Caco-2 (cell line): ENCODE measurements at regions not wholly inside any gene's neighbourhood (a gene's known extent, or its start where the extent isn't known, plus 50 kb on each side); places are given as distances from the start of the nearest gene placed in this dataset.

Source experiments
- BruUV-seq: library from RNA; stranded (reverse); fragments of 400-500 nt; replicated peaks from 2 replicates; lab custom pipeline; 2021; lab: Mats Ljungman, UMichigan
- CTCF ChIA-PET: fragments of 300-600 bp; sonication (Branson Sonifier 250); formaldehyde crosslinking; loops from one replicate; lab custom pipeline; 2022; ENCODE audit warnings: antibody characterized with exemption; lab: Charles Lee
- POLR2A ChIA-PET: fragments of 300-600 bp; sonication (Branson Sonifier 250); formaldehyde crosslinking; loops from one replicate; lab custom pipeline; 2022; ENCODE audit warnings: antibody characterized with exemption; lab: Charles Lee
- DNase-seq, 2 experiments: peaks; one replicate each; pipeline versions ENCODE4 v3.0.0 to v3.0.0-alpha.2; 2020 to 2022
- H3K27me3 ChIP-seq: replicated peaks from 2 replicates; pipeline ENCODE4 v1.6.0; 2011; ENCODE audit warnings: low read length; ENCODE audit not compliant: control insufficient read depth, insufficient read depth
- H3K36me3 ChIP-seq: 2 replicates; pipeline ENCODE4 v1.5.1; 2011; ENCODE audit warnings: low read length; ENCODE audit not compliant: control insufficient read depth, insufficient read depth
- H3K4me1 ChIP-seq: fragments of 250-450 bp; sonication (Bioruptor Pico); 2 replicates; pipeline ENCODE4 v1.5.1; 2020; ENCODE audit warnings: mild to moderate bottlenecking
- H3K4me3 ChIP-seq: 2 replicates; pipeline ENCODE4 v1.5.1; 2011; ENCODE audit warnings: low read depth, mild to moderate bottlenecking, control low read depth, low read length
- H3K9me3 ChIP-seq: fragments of 250-450 bp; sonication (Bioruptor Pico); 2 replicates; pipeline ENCODE4 v1.5.1; 2020; ENCODE audit warnings: mild to moderate bottlenecking, moderate library complexity
- H3K27ac Mint-ChIP-seq: one replicate; pipeline ENCODE4 v1.8.0; 2022; ENCODE audit warnings: mixed read lengths; ENCODE audit not compliant: unreplicated experiment
- H3K27me3 Mint-ChIP-seq: one replicate; pipeline ENCODE4 v1.8.0; 2022; ENCODE audit warnings: mixed read lengths; ENCODE audit not compliant: insufficient read depth, unreplicated experiment
- H3K36me3 Mint-ChIP-seq: one replicate; pipeline ENCODE4 v1.8.0; 2022; ENCODE audit warnings: mild to moderate bottlenecking, mixed read lengths; ENCODE audit not compliant: insufficient read depth, unreplicated experiment
- H3K4me1 Mint-ChIP-seq: one replicate; pipeline ENCODE4 v1.8.0; 2022; ENCODE audit warnings: low read depth, mixed read lengths; ENCODE audit not compliant: unreplicated experiment
- H3K4me3 Mint-ChIP-seq: one replicate; pipeline ENCODE4 v1.8.0; 2022; ENCODE audit warnings: mild to moderate bottlenecking, moderate library complexity, mixed read lengths; ENCODE audit not compliant: unreplicated experiment
- H3K9me3 Mint-ChIP-seq: one replicate; pipeline ENCODE4 v1.8.0; 2022; ENCODE audit warnings: mixed read lengths; ENCODE audit not compliant: unreplicated experiment
- intact Hi-C: fragments of 100-400 bp; cut with micrococcal nuclease; formaldehyde crosslinking; loops from one replicate; pipeline ENCODE4 v1.10.0; 2022; ENCODE audit not compliant: unreplicated experiment
- TF ChIP-seq, protein P1 (sequence below), 2 experiments: fragments of 200-600 bp in 1 of 2; IDR thresholded peaks; 1 replicate in 1 of 2; 2 replicates in 1 of 2; pipeline versions ENCODE4 v1.5.1 to v1.8.0; 2011 to 2022; ENCODE audit warnings: antibody characterized with exemption in 1 of 2, control low read depth in 1 of 2, inconsistent platforms in 1 of 2, low read depth in 1 of 2, low read length in 1 of 2, mild to moderate bottlenecking in 1 of 2, moderate library complexity in 1 of 2; ENCODE audit not compliant: insufficient read depth in 1 of 2, severe bottlenecking in 1 of 2, unreplicated experiment in 1 of 2

DNA sequence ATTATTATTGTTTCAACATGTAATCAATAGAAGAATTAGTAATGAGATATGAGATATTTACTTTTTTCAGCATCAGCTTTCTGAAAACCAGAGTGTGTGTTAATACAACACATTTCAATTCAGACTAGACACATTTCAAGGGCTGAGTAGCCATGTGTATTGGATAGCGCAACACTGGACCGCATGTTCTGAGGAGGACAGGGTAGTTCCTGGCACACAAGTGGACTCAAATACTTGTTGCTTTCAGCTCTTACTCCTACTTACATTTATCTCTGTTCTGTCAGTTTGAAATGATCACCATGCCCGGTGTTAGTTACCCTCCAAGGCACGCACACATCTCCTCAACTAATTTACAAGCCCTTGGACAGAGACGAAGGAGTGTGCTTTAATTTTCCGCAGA, 126.6 kb downstream of the SLC24A2 start:
- Histone ChIP-seq H3K9me3 (no peaks in the 10 kb centered on the region), H3K4me1 (no peaks in the 10 kb centered on the region), H3K36me3 (no peaks in the 10 kb centered on the region), H3K27me3 (no peaks in the 10 kb centered on the region), H3K4me3 (no peak overlapping the region)
- POLR2A ChIA-PET = no interaction called here
- peaks cover 12% of the 10 kb centered on the region for H3K27me3 Mint-ChIP-seq
- H3K4me1 Mint-ChIP-seq = no peaks in the 10 kb centered on the region
- no peaks in the 10 kb centered on the region for H3K9me3 Mint-ChIP-seq
- no peak overlapping the region for H3K27ac Mint-ChIP-seq
- CTCF ChIA-PET = no interaction called here
- intact Hi-C loops = no loop called here
- no peak overlapping the region for H3K4me3 Mint-ChIP-seq
- DNase-seq = no peak
- no TSS peak for BruUV-seq
- H3K36me3 Mint-ChIP-seq = no peaks in the 10 kb centered on the region
- TF ChIP-seq, protein P1, sequence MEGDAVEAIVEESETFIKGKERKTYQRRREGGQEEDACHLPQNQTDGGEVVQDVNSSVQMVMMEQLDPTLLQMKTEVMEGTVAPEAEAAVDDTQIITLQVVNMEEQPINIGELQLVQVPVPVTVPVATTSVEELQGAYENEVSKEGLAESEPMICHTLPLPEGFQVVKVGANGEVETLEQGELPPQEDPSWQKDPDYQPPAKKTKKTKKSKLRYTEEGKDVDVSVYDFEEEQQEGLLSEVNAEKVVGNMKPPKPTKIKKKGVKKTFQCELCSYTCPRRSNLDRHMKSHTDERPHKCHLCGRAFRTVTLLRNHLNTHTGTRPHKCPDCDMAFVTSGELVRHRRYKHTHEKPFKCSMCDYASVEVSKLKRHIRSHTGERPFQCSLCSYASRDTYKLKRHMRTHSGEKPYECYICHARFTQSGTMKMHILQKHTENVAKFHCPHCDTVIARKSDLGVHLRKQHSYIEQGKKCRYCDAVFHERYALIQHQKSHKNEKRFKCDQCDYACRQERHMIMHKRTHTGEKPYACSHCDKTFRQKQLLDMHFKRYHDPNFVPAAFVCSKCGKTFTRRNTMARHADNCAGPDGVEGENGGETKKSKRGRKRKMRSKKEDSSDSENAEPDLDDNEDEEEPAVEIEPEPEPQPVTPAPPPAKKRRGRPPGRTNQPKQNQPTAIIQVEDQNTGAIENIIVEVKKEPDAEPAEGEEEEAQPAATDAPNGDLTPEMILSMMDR (IDR thresholded peaks at IDR 0.05; ENCODE audit: insufficient read depth in 1 of 2, low read depth in 1 of 2, low read length in 1 of 2, severe bottlenecking in 1 of 2, unreplicated experiment in 1 of 2) = no peak

DNA sequence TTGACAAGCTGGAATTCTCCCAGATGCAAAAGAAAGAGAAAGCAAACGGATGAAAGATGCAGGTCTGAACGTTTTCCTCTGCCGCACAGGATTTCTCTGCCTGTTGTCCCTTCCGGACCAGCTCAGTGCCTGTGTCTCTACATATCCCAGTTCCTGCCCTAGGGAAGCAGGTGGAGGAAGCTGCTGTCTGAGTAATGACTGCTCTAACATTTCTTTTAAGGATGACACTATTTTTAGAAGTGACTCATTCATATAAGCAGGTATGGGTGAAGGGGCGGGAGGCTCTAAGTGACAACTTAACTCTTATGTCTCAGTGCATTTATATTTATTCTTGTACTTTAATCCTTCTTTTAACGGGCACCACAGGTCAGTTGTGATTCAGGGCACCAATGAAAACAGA, 128.8 kb downstream of the SLC24A2 start:
- H3K4me3 Mint-ChIP-seq = no peak overlapping the region
- TF ChIP-seq, protein P1 (IDR thresholded peaks at IDR 0.05; ENCODE audit: insufficient read depth in 1 of 2, low read depth in 1 of 2, low read length in 1 of 2, severe bottlenecking in 1 of 2, unreplicated experiment in 1 of 2) = no peak
- DNase-seq = no peak
- H3K9me3 Mint-ChIP-seq = no peaks in the 10 kb centered on the region
- no peaks in the 10 kb centered on the region for H3K4me1 ChIP-seq
- H3K9me3 ChIP-seq = no peaks in the 10 kb centered on the region
- no peaks in the 10 kb centered on the region for H3K36me3 Mint-ChIP-seq
- CTCF ChIA-PET = no interaction called here
- BruUV-seq = no TSS peak
- H3K4me1 Mint-ChIP-seq = no peaks in the 10 kb centered on the region
- no peaks in the 10 kb centered on the region for H3K27me3 ChIP-seq
- H3K27me3 Mint-ChIP-seq = peaks cover 17% of the 10 kb centered on the region
- H3K27ac Mint-ChIP-seq = no peak overlapping the region
- H3K4me3 ChIP-seq = no peak overlapping the region
- H3K36me3 ChIP-seq = no peaks in the 10 kb centered on the region
- intact Hi-C loops = no loop called here
- POLR2A ChIA-PET = no interaction called here

DNA sequence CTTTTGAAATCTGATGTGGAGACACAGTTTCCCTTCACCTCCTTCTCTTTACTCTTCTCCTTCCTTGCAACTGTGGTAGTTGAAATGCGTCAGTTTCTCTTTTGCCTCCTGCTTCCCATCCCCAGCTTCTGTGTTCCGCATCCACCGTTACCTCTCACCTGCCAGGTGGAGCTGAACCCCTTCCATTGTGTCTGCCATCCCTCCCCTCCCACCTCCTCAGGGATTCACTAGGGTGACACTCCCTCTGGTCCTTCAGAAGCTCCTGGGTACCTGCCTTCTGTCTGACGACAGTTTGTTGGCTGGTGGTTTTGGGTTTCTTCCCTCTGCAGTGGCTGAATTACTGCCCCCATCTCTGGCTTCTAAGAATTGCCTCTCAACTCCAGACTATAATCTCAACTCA, 132.1 kb downstream of the SLC24A2 start:
- BruUV-seq = no TSS peak

More for the DNA sequence above, 132.1 kb downstream of the SLC24A2 start:
- no peaks in the 10 kb centered on the region for H3K4me1 Mint-ChIP-seq
- H3K4me3 ChIP-seq = no peak overlapping the region
- no peak for DNase-seq
- CTCF ChIA-PET = no interaction called here
- H3K9me3 ChIP-seq = no peaks in the 10 kb centered on the region
- H3K9me3 Mint-ChIP-seq = no peaks in the 10 kb centered on the region
- H3K4me1 ChIP-seq = no peaks in the 10 kb centered on the region
- no peak overlapping the region for H3K4me3 Mint-ChIP-seq
- no peak overlapping the region for H3K27ac Mint-ChIP-seq
- H3K27me3 Mint-ChIP-seq = peaks cover 17% of the 10 kb centered on the region
- H3K27me3 ChIP-seq = no peaks in the 10 kb centered on the region
- H3K36me3 Mint-ChIP-seq = no peaks in the 10 kb centered on the region
- TF ChIP-seq, protein P1 (IDR thresholded peaks at IDR 0.05; ENCODE audit: insufficient read depth in 1 of 2, low read depth in 1 of 2, low read length in 1 of 2, severe bottlenecking in 1 of 2, unreplicated experiment in 1 of 2) = no peak
- intact Hi-C loops = no loop called here
- no peaks in the 10 kb centered on the region for H3K36me3 ChIP-seq
- POLR2A ChIA-PET = no interaction called here
